ENCODE measurements at regions not wholly inside any gene's neighbourhood (a gene's known extent, or its start where the extent isn't known, plus 50 kb on each side); places are given as distances from the start of the nearest gene placed in this dataset.

DNA sequence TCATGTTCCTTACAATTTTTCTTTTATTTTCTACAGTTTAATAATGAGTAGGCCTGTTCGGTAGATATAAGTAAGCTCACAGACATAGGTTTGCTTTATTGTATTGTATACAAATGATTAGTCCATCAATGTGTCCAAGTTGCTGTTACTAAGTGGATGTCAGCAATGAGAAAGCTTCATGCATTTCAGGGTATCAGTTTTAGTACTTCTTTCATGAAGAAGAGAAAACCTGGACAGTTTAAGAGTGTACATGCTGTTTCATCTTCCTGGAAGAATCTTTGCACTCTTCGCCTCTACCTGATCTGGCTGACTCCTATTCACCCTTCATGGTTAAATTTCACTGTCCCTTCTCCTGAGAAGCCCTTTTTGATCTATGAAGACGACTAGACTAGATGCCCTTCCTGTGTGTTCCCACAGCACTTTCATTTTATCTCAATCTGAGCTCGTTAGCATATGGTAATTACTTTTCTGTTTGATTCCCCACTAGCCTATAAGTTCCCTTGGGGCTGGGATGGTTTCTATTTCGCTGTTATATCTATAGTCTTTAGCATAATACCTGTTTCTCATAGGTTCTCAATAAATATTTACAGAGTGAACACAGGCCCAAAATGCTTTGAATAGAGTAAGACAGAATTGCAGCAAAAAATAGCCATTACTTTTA is 70.7 kb downstream of the CETN3 start:
- Histone ChIP-seq H3K27ac (ENCODE audit: low read depth in 1 of 2, low read length in 1 of 2) (no peak overlapping the region), H3K4me1 (ENCODE audit: control insufficient read depth in 5 of 5, insufficient read depth in 5 of 5, low read length in 5 of 5) (no peaks in the 10 kb centered on the region), H3K27me3 (ENCODE audit: control insufficient read depth in 3 of 3, insufficient read depth in 3 of 3, low read length in 2 of 3) (no peaks in the 10 kb centered on the region), H3K9me3 (ENCODE audit: control insufficient read depth in 4 of 4, insufficient read depth in 3 of 4, low read length in 3 of 4) (no peaks in the 10 kb centered on the region), H3K4me3 (no peak overlapping the region), H3K9ac (ENCODE audit: insufficient read depth in 1 of 2, low read length in 2 of 2) (no peak overlapping the region), H3K36me3 (ENCODE audit: control insufficient read depth in 4 of 4, insufficient read depth in 4 of 4, low read length in 4 of 4) (no peaks in the 10 kb centered on the region)
- no peak for DNase-seq
- 72 to 86% methylated on average over 5 of the region's 5 CpGs for WGBS, 2 donors
- TF ChIP-seq, protein P1, sequence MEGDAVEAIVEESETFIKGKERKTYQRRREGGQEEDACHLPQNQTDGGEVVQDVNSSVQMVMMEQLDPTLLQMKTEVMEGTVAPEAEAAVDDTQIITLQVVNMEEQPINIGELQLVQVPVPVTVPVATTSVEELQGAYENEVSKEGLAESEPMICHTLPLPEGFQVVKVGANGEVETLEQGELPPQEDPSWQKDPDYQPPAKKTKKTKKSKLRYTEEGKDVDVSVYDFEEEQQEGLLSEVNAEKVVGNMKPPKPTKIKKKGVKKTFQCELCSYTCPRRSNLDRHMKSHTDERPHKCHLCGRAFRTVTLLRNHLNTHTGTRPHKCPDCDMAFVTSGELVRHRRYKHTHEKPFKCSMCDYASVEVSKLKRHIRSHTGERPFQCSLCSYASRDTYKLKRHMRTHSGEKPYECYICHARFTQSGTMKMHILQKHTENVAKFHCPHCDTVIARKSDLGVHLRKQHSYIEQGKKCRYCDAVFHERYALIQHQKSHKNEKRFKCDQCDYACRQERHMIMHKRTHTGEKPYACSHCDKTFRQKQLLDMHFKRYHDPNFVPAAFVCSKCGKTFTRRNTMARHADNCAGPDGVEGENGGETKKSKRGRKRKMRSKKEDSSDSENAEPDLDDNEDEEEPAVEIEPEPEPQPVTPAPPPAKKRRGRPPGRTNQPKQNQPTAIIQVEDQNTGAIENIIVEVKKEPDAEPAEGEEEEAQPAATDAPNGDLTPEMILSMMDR (IDR thresholded peaks at IDR 0.05; ENCODE audit: control extremely low read depth, extremely low read depth): no peak
- ATAC-seq (ENCODE audit: insufficient read depth, low FRiP score): no peak

DNA sequence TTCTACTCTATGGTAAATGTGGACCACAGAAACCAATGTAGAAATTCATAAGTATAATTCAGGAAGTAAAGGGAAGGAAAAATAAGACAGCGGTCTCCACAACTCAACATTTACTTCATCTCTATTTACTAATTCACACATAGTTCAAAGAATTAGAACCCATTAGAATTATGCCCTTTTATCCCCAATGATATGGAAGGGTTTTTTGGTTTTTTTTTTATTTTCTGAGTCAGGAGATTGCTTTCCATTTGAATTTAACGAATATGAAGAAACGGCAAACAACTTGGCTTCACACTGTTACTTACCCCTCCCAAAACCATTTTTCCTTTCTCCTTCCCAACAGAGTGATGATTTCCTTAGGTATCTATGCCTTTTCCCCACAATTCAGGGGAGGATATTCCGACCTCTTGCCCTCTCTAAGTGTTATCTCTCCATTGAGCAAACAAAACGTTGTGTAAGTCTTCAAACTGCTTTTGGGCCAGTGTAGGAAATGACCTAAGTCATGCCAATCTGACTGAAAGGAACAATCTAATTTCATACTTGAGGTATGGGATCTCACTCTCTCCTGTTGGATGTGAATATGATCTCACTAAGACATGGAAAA is 72.0 kb downstream of the CETN3 start:
- Histone ChIP-seq H3K9ac (ENCODE audit: insufficient read depth in 1 of 2, low read length in 2 of 2) (no peak overlapping the region), H3K27ac (ENCODE audit: low read depth in 1 of 2, low read length in 1 of 2) (no peak overlapping the region), H3K4me3 (no peak overlapping the region), H3K4me1 (ENCODE audit: control insufficient read depth in 5 of 5, insufficient read depth in 5 of 5, low read length in 5 of 5) (no peaks in the 10 kb centered on the region), H3K27me3 (ENCODE audit: control insufficient read depth in 3 of 3, insufficient read depth in 3 of 3, low read length in 2 of 3) (no peaks in the 10 kb centered on the region), H3K9me3 (ENCODE audit: control insufficient read depth in 4 of 4, insufficient read depth in 3 of 4, low read length in 3 of 4) (no peaks in the 10 kb centered on the region), H3K36me3 (ENCODE audit: control insufficient read depth in 4 of 4, insufficient read depth in 4 of 4, low read length in 4 of 4) (no peaks in the 10 kb centered on the region)
- DNase-seq (no peak), ATAC-seq (ENCODE audit: insufficient read depth, low FRiP score) (no peak)
- TF ChIP-seq, protein P1 (IDR thresholded peaks at IDR 0.05; ENCODE audit: control extremely low read depth, extremely low read depth): no peak
- 71 to 81% methylated on average over 5 of the region's 5 CpGs for WGBS, 2 donors

DNA sequence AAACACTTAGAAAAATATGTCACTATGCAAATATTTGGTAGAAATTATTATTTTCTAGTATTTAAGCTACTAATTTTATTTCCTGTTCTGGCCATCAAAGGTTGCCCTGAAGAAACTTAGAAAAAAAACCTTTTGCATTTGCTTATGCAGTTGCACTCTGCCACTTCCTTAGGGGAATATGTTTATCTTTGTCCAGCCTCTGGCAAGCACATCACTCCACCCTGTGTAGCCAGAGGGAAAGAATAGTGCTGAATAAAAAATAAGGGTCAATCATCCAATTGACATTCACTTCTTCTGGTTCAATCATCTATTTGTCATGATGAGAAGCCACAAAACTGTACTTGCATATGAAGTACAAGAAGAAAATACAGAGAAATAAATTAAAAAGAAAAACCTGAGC is 72.8 kb downstream of the CETN3 start:
- Histone ChIP-seq H3K9ac (ENCODE audit: insufficient read depth in 1 of 2, low read length in 2 of 2) (no peak overlapping the region), H3K4me1 (ENCODE audit: control insufficient read depth in 5 of 5, insufficient read depth in 5 of 5, low read length in 5 of 5) (no peaks in the 10 kb centered on the region), H3K36me3 (ENCODE audit: control insufficient read depth in 4 of 4, insufficient read depth in 4 of 4, low read length in 4 of 4) (no peaks in the 10 kb centered on the region), H3K4me3 (no peak overlapping the region), H3K27ac (ENCODE audit: low read depth in 1 of 2, low read length in 1 of 2) (no peak overlapping the region), H3K9me3 (ENCODE audit: control insufficient read depth in 4 of 4, insufficient read depth in 3 of 4, low read length in 3 of 4) (peaks cover 0 to 2% (median 0%) of the 10 kb centered on the region in 4 donors), H3K27me3 (ENCODE audit: control insufficient read depth in 3 of 3, insufficient read depth in 3 of 3, low read length in 2 of 3) (no peaks in the 10 kb centered on the region)
- DNase-seq: peak in 1 of 3 donors; percentile 6
- TF ChIP-seq, protein P1 (IDR thresholded peaks at IDR 0.05; ENCODE audit: control extremely low read depth, extremely low read depth): no peak
- no peak for ATAC-seq (ENCODE audit: insufficient read depth, low FRiP score)

All from lung (tissue), 11 donors.